EL (cell line): ENCODE measurements at regions not wholly inside any gene's neighbourhood (a gene's known extent, or its start where the extent isn't known, plus 50 kb on each side); places are given as distances from the start of the nearest gene placed in this dataset.
A peak's percentile ranks its signal among the peaks of the same experiment; 100 is the strongest.
"Not testable (repeated sequence)": the region's sequence is repeated elsewhere in the genome, so short reads cannot be mapped to it uniquely, and the experiment has no call there.

Experiments
- DNase-seq: peaks from one replicate; pipeline ENCODE4 v3.0.0-alpha.2; 2016

GRCh38 chr6:121645100-121645745 lies 209.8 kb downstream of the GJA1 start:
- peak; percentile 54 for DNase-seq

DNA sequence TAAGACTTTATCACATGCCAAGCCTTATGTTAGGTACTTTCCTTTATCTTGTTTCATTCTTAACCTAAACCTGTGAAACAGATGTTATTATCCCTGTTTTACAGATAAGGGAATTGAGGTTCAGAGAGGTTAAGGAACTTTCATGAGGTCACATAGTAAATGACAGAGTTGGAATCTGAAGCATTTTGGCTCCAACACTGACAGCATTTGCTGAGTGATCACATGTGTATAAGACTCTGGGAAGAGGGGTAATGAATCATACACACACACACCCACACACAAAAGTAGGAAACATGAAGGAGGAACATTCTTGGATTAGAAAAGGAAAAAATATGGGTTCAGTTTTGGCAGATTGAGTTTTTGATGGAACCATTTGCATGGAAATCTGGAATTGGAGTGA lies 212.5 kb downstream of the GJA1 start:
- peak; percentile 79 for DNase-seq

- DNase-seq: no peak
Observed at GRCh38 chr6:121649951-121650350, 214.5 kb downstream of the GJA1 start.

DNA sequence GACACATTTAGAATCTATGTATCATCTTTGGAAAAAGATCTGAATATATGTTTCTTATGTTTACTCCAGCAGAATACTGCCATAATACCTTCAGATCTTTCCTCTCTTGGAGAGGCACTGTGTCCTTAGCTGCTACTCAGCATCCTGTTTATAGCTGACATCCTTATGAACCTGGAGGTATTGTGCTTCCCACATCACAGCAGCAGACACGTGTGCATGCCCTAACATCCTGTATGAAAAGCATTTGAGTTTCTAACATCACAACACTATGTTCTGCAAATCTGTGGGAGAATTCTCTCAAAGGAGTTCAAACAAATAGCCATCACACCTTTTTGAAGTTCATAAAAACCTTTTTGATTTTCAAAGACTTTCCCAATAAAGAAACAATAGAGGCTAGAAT lies 216.0 kb downstream of the GJA1 start:
- DNase-seq: no peak

GRCh38 chr6:121652223-121652622 lies 216.8 kb downstream of the GJA1 start:
- no peak for DNase-seq

- peak; percentile 86 for DNase-seq
Observed at GRCh38 chr6:121652726-121653623, 217.5 kb downstream of the GJA1 start.

DNA sequence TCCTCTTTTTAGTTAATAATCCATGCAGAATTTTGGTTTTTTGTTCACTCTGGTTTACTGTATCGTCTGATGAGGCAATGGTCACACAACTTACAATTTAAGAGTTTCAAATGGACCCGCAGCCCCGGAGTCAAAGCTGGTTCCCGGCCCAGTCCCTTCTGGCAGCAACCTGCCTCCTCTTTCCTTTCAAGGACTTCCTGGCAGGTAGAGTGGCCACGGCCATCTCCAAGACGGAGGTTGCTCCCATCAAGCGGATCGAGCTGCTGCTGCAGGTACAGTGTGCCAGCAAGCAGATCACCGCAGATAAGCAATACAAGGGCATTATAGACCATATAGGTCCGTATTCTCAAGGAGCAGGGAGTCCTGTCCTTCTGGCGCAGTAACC lies 218.2 kb downstream of the GJA1 start:
- DNase-seq: no peak

- no peak for DNase-seq
Observed at GRCh38 chr6:121657972-121658371, 222.5 kb downstream of the GJA1 start.

- no peak for DNase-seq
Observed at GRCh38 chr6:121660277-121660676, 224.8 kb downstream of the GJA1 start.

DNA sequence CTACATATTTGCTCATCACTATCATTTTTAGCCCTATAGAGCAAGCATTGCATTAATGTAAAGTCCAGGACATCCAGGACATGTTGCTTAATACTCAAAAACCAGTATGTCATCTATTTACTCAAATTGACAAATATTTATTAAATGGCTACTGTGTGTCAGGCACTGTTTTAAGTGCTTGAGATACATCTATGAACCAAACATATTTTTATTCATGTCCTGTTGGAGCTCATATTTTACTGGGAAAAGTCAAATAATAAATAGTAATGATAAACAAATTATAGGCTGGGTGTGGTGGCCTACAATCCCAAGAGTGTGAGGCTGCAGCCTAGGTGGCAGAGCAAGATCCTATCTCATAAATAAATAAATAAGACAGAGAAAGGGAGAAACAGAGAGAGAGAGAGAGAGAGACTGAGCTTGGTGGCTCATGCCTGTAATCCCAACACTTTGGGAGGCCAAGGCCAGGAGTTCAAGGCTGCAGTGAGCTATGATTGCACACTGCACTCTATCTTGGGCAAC lies 227.9 kb downstream of the GJA1 start:
- DNase-seq: no peak

- no peak for DNase-seq
Observed at GRCh38 chr6:121664158-121664557, 228.7 kb downstream of the GJA1 start.

GRCh38 chr6:121666814-121667213 lies 231.4 kb downstream of the GJA1 start:
- peak; percentile 85 for DNase-seq

GRCh38 chr6:121668259-121668658 lies 232.8 kb downstream of the GJA1 start:
- peak; percentile 54 for DNase-seq

GRCh38 chr6:121670511-121670910 lies 235.1 kb downstream of the GJA1 start:
- peak; percentile 35 for DNase-seq

GRCh38 chr6:121677571-121677970 lies 242.1 kb downstream of the GJA1 start:
- no peak for DNase-seq

DNA sequence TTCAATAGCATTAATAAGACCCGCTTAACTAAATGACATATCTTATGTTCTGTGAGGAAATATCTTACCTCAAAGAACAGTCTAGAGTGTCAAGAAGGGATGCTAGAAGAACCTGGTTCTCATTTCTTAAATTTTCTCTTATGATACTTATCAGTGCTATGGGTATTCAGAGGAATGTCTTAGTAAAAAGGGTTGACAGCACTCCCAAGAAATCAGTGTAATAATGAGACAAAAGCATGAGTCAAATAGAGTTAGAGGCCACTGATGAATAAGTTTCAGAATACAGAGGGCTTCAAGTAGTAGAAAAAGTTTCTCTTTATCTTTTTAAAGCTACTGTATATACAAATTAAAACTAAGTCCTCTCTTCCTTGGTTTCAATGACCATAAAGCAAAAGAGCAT lies 242.8 kb downstream of the GJA1 start:
- DNase-seq: no peak

- no peak for DNase-seq
Observed at GRCh38 chr6:121680058-121680457, 244.6 kb downstream of the GJA1 start.

- no peak for DNase-seq
Observed at GRCh38 chr6:121682666-121683065, 247.2 kb downstream of the GJA1 start.

- not testable (repeated sequence) for DNase-seq
Observed at GRCh38 chr6:121685806-121686205, 250.4 kb downstream of the GJA1 start.

- DNase-seq: peak; percentile 33
Observed at GRCh38 chr6:121686611-121687023, 251.2 kb downstream of the GJA1 start.

GRCh38 chr6:121688974-121689373 lies 253.5 kb downstream of the GJA1 start:
- DNase-seq: no peak

DNA sequence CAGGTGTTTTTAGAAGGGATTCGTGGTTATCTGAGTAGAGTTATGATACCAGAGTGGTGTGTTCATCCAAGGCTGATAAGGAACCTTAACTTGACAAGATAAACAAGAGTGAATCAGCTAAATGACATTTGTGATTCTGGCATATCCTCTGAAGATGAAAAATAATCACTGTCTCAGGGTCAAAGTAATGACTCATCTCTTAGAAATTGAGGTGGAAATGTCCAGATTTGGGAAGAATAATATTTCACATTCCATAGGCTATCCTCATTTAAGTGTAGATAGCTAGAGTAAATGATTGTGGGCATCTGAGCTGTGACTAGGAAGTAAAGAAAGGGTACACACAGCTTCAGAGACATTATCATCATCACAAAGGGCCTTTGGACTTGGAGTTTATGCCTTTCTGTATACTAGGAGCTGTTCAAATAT lies 255.7 kb downstream of the GJA1 start:
- peak; percentile 92 for DNase-seq

DNA sequence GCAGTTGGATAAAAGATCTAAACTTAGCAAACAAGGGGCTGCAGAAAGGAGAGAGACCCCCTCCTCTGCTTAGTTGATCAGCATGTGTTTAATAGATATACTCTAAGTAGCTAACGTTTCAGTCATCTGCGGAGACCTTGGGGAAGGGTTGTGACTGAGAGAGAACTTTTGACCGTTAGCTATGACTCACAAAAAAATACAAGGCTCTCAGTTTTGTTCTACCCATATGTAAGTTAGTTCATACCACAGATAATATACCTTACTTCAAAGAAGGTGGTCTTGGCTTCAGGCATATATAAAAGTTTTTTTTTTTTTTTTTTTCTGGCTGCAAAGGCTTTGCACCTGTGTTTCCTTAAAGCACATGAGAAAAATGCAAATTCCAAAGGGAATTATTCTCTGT lies 258.9 kb downstream of the GJA1 start:
- peak; percentile 76 for DNase-seq

- DNase-seq: peak; percentile 71
Observed at GRCh38 chr6:121694801-121695251, 259.4 kb downstream of the GJA1 start.
